ENCODE measurements at regions not wholly inside any gene's neighbourhood (a gene's known extent, or its start where the extent isn't known, plus 50 kb on each side); places are given as distances from the start of the nearest gene placed in this dataset.

GRCh38 chr4:138851391-138852335, 163.9 kb upstream of the NOCT start:
- Histone ChIP-seq H3K27ac (ENCODE audit: low read depth, low read length) (no peak overlapping the region), H3K4me3 (ENCODE audit: low read depth, low read length) (peak overlapping the region; percentile 34), H3K9me3 (ENCODE audit: control insufficient read depth, insufficient read depth, low read length) (no peaks in the 10 kb centered on the region; the same call in 1 of the 2 replicates), H3K27me3 (ENCODE audit: control insufficient read depth, insufficient read depth, low read length) (peaks cover 5% of the 10 kb centered on the region)
- no peak for DNase-seq (ENCODE audit: low read depth, low spot score)
- TF ChIP-seq CTCF (IDR thresholded peaks at IDR 0.05; ENCODE audit: low read depth, low read length), result no peak
- ChIA-PET POLR2A (no interaction called here), CTCF (interaction anchor here (1.0 kb wide), 1 partner anchor 19 kb away, joined by 5 read pairs; no protein-coding TSS in a partner anchor)

- TF ChIP-seq CTCF (IDR thresholded peaks at IDR 0.05; ENCODE audit: low read depth, low read length), result no peak
- H3K9me3 ChIP-seq (ENCODE audit: control insufficient read depth, insufficient read depth, low read length), result no peaks in the 10 kb centered on the region
- ChIA-PET POLR2A (no interaction called here), CTCF (no interaction called here)
- no peak overlapping the region for H3K4me3 ChIP-seq (ENCODE audit: low read depth, low read length)
- DNase-seq (ENCODE audit: low read depth, low spot score), result no peak
- peaks cover 12% of the 10 kb centered on the region for H3K27me3 ChIP-seq (ENCODE audit: control insufficient read depth, insufficient read depth, low read length)
- H3K27ac ChIP-seq (ENCODE audit: low read depth, low read length), result no peak overlapping the region
These were observed 169.9 kb upstream of the NOCT start for GRCh38 chr4:138845664-138846063.

GRCh38 chr4:138845054-138845453, 170.5 kb upstream of the NOCT start:
- Histone ChIP-seq H3K27me3 (ENCODE audit: control insufficient read depth, insufficient read depth, low read length) (peaks cover 12% of the 10 kb centered on the region), H3K4me3 (ENCODE audit: low read depth, low read length) (no peak overlapping the region), H3K9me3 (ENCODE audit: control insufficient read depth, insufficient read depth, low read length) (no peaks in the 10 kb centered on the region), H3K27ac (ENCODE audit: low read depth, low read length) (no peak overlapping the region)
- no peak for TF ChIP-seq CTCF (IDR thresholded peaks at IDR 0.05; ENCODE audit: low read depth, low read length)
- DNase-seq (ENCODE audit: low read depth, low spot score), result no peak
- POLR2A ChIA-PET, result no interaction called here
- CTCF ChIA-PET, result no interaction called here

GRCh38 chr4:138843616-138844015, 172.0 kb upstream of the NOCT start:
- POLR2A ChIA-PET, result interaction anchor here (0.6 kb wide), 1 partner anchor 12 kb away, joined by 3 read pairs; no protein-coding TSS in a partner anchor

More at GRCh38 chr4:138843616-138844015, 172.0 kb upstream of the NOCT start:
- Histone ChIP-seq H3K27ac (ENCODE audit: low read depth, low read length) (no peak overlapping the region), H3K4me3 (ENCODE audit: low read depth, low read length) (no peak overlapping the region), H3K27me3 (ENCODE audit: control insufficient read depth, insufficient read depth, low read length) (peaks cover 12% of the 10 kb centered on the region), H3K9me3 (ENCODE audit: control insufficient read depth, insufficient read depth, low read length) (no peaks in the 10 kb centered on the region)
- no peak for DNase-seq (ENCODE audit: low read depth, low spot score)
- CTCF ChIA-PET, result no interaction called here
- no peak for TF ChIP-seq CTCF (IDR thresholded peaks at IDR 0.05; ENCODE audit: low read depth, low read length)
